ENCODE measurements at regions not wholly inside any gene's neighbourhood (a gene's known extent, or its start where the extent isn't known, plus 50 kb on each side); places are given as distances from the start of the nearest gene placed in this dataset.

GRCh38 chr2:16386431-16386830, 279.2 kb downstream of the CYRIA start:
- no peak for DNase-seq
- Histone ChIP-seq H3K36me3 (no peaks in the 10 kb centered on the region), H3K4me1 (no peaks in the 10 kb centered on the region), H3K4me3 (no peak overlapping the region), H3K27me3 (replicated peaks in 1 of 7) (no peaks in the 10 kb centered on the region), H3K9me3 (no peaks in the 10 kb centered on the region), H3K27ac (no peak overlapping the region)
- 74 to 84% (median 83%) methylated on average over 7 of the region's 7 CpGs for WGBS, 5 donors
- intact Hi-C loops (cut with DNase I; ENCODE audit: low total_unique reads): no loop called here
- TF ChIP-seq POLR2A (IDR thresholded peaks at IDR 0.05) (no peak), POLR2AphosphoS5 (IDR thresholded peaks at IDR 0.05) (no peak)

DNA sequence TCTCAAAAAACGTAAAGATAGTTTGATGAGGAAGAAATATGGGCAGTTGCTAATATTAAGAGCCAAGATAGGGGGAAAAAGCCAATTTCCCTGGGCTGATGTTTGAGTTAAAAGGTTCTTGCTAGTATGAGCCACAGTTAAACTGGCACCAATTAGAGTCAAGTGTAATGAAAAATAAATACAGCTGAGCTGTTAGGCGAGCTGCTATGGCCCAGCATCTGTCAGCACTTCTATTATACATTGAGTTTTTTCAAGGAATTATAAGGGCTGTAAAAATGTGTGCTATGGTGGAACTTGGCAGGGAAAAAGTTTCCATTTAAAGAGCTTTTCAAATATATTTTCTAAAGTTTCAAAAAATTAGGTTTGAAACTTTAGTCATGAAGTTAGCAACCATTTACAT, 279.6 kb downstream of the CYRIA start:
- Histone ChIP-seq H3K4me1 (no peaks in the 10 kb centered on the region), H3K36me3 (no peaks in the 10 kb centered on the region), H3K27ac (no peak overlapping the region), H3K9me3 (no peaks in the 10 kb centered on the region), H3K4me3 (no peak overlapping the region), H3K27me3 (replicated peaks in 1 of 7) (no peaks in the 10 kb centered on the region)
- TF ChIP-seq POLR2AphosphoS5 (IDR thresholded peaks at IDR 0.05) (no peak), POLR2A (IDR thresholded peaks at IDR 0.05) (no peak)
- TF ChIP-seq, protein P1, sequence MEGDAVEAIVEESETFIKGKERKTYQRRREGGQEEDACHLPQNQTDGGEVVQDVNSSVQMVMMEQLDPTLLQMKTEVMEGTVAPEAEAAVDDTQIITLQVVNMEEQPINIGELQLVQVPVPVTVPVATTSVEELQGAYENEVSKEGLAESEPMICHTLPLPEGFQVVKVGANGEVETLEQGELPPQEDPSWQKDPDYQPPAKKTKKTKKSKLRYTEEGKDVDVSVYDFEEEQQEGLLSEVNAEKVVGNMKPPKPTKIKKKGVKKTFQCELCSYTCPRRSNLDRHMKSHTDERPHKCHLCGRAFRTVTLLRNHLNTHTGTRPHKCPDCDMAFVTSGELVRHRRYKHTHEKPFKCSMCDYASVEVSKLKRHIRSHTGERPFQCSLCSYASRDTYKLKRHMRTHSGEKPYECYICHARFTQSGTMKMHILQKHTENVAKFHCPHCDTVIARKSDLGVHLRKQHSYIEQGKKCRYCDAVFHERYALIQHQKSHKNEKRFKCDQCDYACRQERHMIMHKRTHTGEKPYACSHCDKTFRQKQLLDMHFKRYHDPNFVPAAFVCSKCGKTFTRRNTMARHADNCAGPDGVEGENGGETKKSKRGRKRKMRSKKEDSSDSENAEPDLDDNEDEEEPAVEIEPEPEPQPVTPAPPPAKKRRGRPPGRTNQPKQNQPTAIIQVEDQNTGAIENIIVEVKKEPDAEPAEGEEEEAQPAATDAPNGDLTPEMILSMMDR (IDR thresholded peaks at IDR 0.05 in 8 of 11, conservative IDR thresholded peaks at IDR 0.05 in 3 of 11): no peak
- DNase-seq: no peak
- 67 to 85% (median 74%) methylated on average over 2 of the region's 2 CpGs for WGBS, 5 donors
- intact Hi-C loops (cut with DNase I; ENCODE audit: low total_unique reads): no loop called here

- Histone ChIP-seq H3K4me3 (no peak overlapping the region), H3K27me3 (replicated peaks in 1 of 7) (no peaks in the 10 kb centered on the region), H3K27ac (no peak overlapping the region), H3K4me1 (no peaks in the 10 kb centered on the region), H3K36me3 (no peaks in the 10 kb centered on the region), H3K9me3 (no peaks in the 10 kb centered on the region)
- 86 to 96% (median 90%) methylated on average over 3 of the region's 3 CpGs for WGBS, 5 donors
- intact Hi-C loops (cut with DNase I; ENCODE audit: low total_unique reads): no loop called here
- no peak for DNase-seq
- TF ChIP-seq POLR2A (IDR thresholded peaks at IDR 0.05): no peak
- TF ChIP-seq POLR2AphosphoS5 (IDR thresholded peaks at IDR 0.05): no peak
- TF ChIP-seq, protein P1 (IDR thresholded peaks at IDR 0.05 in 8 of 11, conservative IDR thresholded peaks at IDR 0.05 in 3 of 11): no peak
These were observed 280.3 kb downstream of the CYRIA start for GRCh38 chr2:16385341-16385740.

DNA sequence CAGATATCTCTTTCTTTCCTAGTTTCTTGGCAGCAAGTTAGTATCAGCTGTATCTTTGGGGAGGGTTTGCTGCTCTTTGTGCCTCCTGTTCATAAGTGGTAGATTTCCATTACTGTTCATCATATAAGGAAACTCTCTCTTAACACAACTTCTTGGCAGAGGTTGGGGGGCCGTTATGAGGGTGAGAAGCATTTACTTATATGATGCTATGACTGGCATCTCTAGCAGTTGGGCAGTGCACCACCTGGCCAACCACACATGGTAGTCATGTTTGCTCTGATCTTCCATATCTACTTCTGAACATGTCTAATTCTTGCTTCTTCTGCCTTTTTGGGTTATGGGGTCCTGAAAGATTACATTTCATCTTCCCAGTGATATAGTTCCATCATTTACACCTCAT, 282.2 kb downstream of the CYRIA start:
- Histone ChIP-seq H3K4me1 (no peaks in the 10 kb centered on the region), H3K4me3 (no peak overlapping the region), H3K9me3 (no peaks in the 10 kb centered on the region), H3K27me3 (replicated peaks in 1 of 7) (no peaks in the 10 kb centered on the region), H3K36me3 (no peaks in the 10 kb centered on the region), H3K27ac (no peak overlapping the region)
- TF ChIP-seq, protein P1 (IDR thresholded peaks at IDR 0.05 in 8 of 11, conservative IDR thresholded peaks at IDR 0.05 in 3 of 11): no peak
- TF ChIP-seq POLR2A (IDR thresholded peaks at IDR 0.05): no peak
- TF ChIP-seq POLR2AphosphoS5 (IDR thresholded peaks at IDR 0.05): no peak
- no peak for DNase-seq
- WGBS, 5 donors: 55 to 80% (median 65%) methylated on average over 1 of the region's 1 CpG
- intact Hi-C loops (cut with DNase I; ENCODE audit: low total_unique reads): no loop called here

GRCh38 chr2:16382451-16382850, 283.2 kb downstream of the CYRIA start:
- no peaks in the 10 kb centered on the region for H3K9me3 ChIP-seq
- H3K27ac ChIP-seq: no peak overlapping the region
- no peak overlapping the region for H3K4me3 ChIP-seq
- WGBS, 5 donors: 74 to 88% (median 82%) methylated on average over 7 of the region's 7 CpGs
- H3K27me3 ChIP-seq (replicated peaks in 1 of 7): no peaks in the 10 kb centered on the region
- intact Hi-C loops (cut with DNase I; ENCODE audit: low total_unique reads): no loop called here
- H3K36me3 ChIP-seq: no peaks in the 10 kb centered on the region
- TF ChIP-seq POLR2A (IDR thresholded peaks at IDR 0.05) (no peak), POLR2AphosphoS5 (IDR thresholded peaks at IDR 0.05) (no peak)
- TF ChIP-seq, protein P1 (IDR thresholded peaks at IDR 0.05 in 8 of 11, conservative IDR thresholded peaks at IDR 0.05 in 3 of 11): no peak
- H3K4me1 ChIP-seq: no peaks in the 10 kb centered on the region
- no peak for DNase-seq
